Stomach (tissue), 8 donors: ENCODE measurements at regions not wholly inside any gene's neighbourhood (a gene's known extent, or its start where the extent isn't known, plus 50 kb on each side); places are given as distances from the start of the nearest gene placed in this dataset.
"Not testable (repeated sequence)": the region's sequence is repeated elsewhere in the genome, so short reads cannot be mapped to it uniquely, and the experiment has no call there.

Experiments used
- DNase-seq, 2 donors: peaks; one replicate each; pipeline versions ENCODE4 v3.0.0 to v3.0.0-alpha.2; 2013 to 2019
- H3K27ac ChIP-seq, 5 donors: fragments of 200-600 bp in 4 of 5; sonication (generic) in 4 of 5; one replicate each; pipeline ENCODE4 v1.5.1; 2013 to 2019; ENCODE audit warnings: mild to moderate bottlenecking in 1 of 5, moderate library complexity in 1 of 5
- H3K27me3 ChIP-seq, 3 donors: fragments of 200-600 bp; sonication (generic); one replicate each; pipeline ENCODE4 v1.5.1; 2017 to 2019; ENCODE audit warnings: mixed run types in 1 of 3
- H3K36me3 ChIP-seq, 4 donors: fragments of 200-600 bp; sonication (generic); 1 replicate in 3 of 4; 2 replicates in 1 of 4; pipeline ENCODE4 v1.5.1; 2016 to 2019
- H3K4me1 ChIP-seq, 4 donors: fragments of 200-600 bp; sonication (generic); one replicate each; pipeline ENCODE4 v1.5.1; 2016 to 2019
- H3K4me3 ChIP-seq, 4 donors: fragments of 200-600 bp; sonication (generic) in 3 of 4; one replicate each; pipeline ENCODE4 v1.5.1; 2016 to 2019; ENCODE audit warnings: mild to moderate bottlenecking in 1 of 4
- H3K9me3 ChIP-seq, 4 donors: fragments of 200-600 bp; sonication (generic); one replicate each; pipeline ENCODE4 v1.5.1; 2016 to 2019
- CTCF ChIP-seq, 7 experiments: fragments of 450-650 bp in 4 of 7; fragments of 200-600 bp in 3 of 7; sonication (generic) in 3 of 7; IDR thresholded peaks; one replicate each; pipeline ENCODE4 v1.5.1; 2016 to 2019; ENCODE audit warnings: antibody characterized with exemption in 7 of 7, control low read depth in 2 of 7, mild to moderate bottlenecking in 1 of 7
- EP300 ChIP-seq: sonication (generic); formaldehyde crosslinking; IDR thresholded peaks from one replicate; pipeline ENCODE4 v1.6.1; 2017; ENCODE audit warnings: antibody characterized with exemption
- POLR2A ChIP-seq, 4 donors: fragments of 450-650 bp; IDR thresholded peaks; one replicate each; pipeline ENCODE4 v1.6.1; 2016; ENCODE audit warnings: antibody characterized with exemption in 4 of 4, control low read depth in 2 of 4, mild to moderate bottlenecking in 1 of 4, moderate library complexity in 1 of 4
- POLR2AphosphoS5 ChIP-seq, 3 donors: sonication (generic); formaldehyde crosslinking; IDR thresholded peaks; one replicate each; pipeline ENCODE4 v1.6.1; 2016; ENCODE audit warnings: antibody characterized with exemption in 3 of 3
- WGBS, 5 donors: extraction: QIAGEN DNeasy Blood & Tissue Kit in 3 of 5; methylation state at CpG; one replicate each; pipeline versions ENCODE4 v1.1.5 to v1.1.7; 2013 to 2018; 5-methylcytosine and 5-hydroxymethylcytosine counted together
- intact Hi-C: fragments of 100-400 bp; cut with DNase I; formaldehyde crosslinking; loops from one replicate; pipeline ENCODE4 v1.15.1; 2023; ENCODE audit warnings: low total_unique reads
- donor health status: healthy with polysubstance abuse.
- donor health status: Bipolar disorder and iron deficiency.
- donor health status: healthy.

GRCh38 chr11:92159931-92160330 is 64.7 kb upstream of the FAT3 start:
- no peaks in the 10 kb centered on the region for H3K9me3 ChIP-seq
- no peaks in the 10 kb centered on the region for H3K4me1 ChIP-seq
- no peak for TF ChIP-seq POLR2AphosphoS5 (IDR thresholded peaks at IDR 0.05)
- TF ChIP-seq EP300: no peak
- TF ChIP-seq CTCF (IDR thresholded peaks at IDR 0.05): no peak
- no peak for TF ChIP-seq POLR2A (IDR thresholded peaks at IDR 0.05)
- H3K27ac ChIP-seq: no peak overlapping the region
- DNase-seq: no peak
- WGBS, 5 donors: 76 to 90% (median 82%) methylated on average over 1 of the region's 1 CpG
- H3K36me3 ChIP-seq: no peaks in the 10 kb centered on the region
- no peaks in the 10 kb centered on the region for H3K27me3 ChIP-seq
- no peak overlapping the region for H3K4me3 ChIP-seq
- intact Hi-C loops: no loop called here

GRCh38 chr11:92157390-92157789 is 67.2 kb upstream of the FAT3 start:
- H3K36me3 ChIP-seq, H3K27me3 ChIP-seq, DNase-seq, H3K9me3 ChIP-seq, H3K4me1 ChIP-seq, H3K4me3 ChIP-seq, intact Hi-C loops, H3K27ac ChIP-seq: not testable (repeated sequence)
- 92 to 97% (median 94%) methylated on average over 10 to 30 of the region's 35 CpGs for WGBS, 5 donors

- Histone ChIP-seq H3K4me3 (no peak overlapping the region), H3K9me3 (no peaks in the 10 kb centered on the region), H3K36me3 (no peaks in the 10 kb centered on the region), H3K27me3 (no peaks in the 10 kb centered on the region), H3K4me1 (no peaks in the 10 kb centered on the region), H3K27ac (no peak overlapping the region)
- no peak for DNase-seq
- 72 to 82% (median 77%) methylated on average over 4 of the region's 4 CpGs for WGBS, 5 donors
- intact Hi-C loops: no loop called here
- TF ChIP-seq POLR2A (IDR thresholded peaks at IDR 0.05): no peak
- no peak for TF ChIP-seq POLR2AphosphoS5 (IDR thresholded peaks at IDR 0.05)
- no peak for TF ChIP-seq CTCF (IDR thresholded peaks at IDR 0.05)
- no peak for TF ChIP-seq EP300
Measured at GRCh38 chr11:92154611-92155010, 70.0 kb upstream of the FAT3 start.

- Histone ChIP-seq H3K9me3 (no peaks in the 10 kb centered on the region), H3K4me3 (no peak overlapping the region), H3K27ac (no peak overlapping the region), H3K4me1 (no peaks in the 10 kb centered on the region), H3K27me3 (no peaks in the 10 kb centered on the region), H3K36me3 (no peaks in the 10 kb centered on the region)
- 70 to 82% (median 72%) methylated on average over 2 of the region's 2 CpGs for WGBS, 5 donors
- no peak for TF ChIP-seq POLR2AphosphoS5 (IDR thresholded peaks at IDR 0.05)
- no peak for TF ChIP-seq POLR2A (IDR thresholded peaks at IDR 0.05)
- no peak for TF ChIP-seq CTCF (IDR thresholded peaks at IDR 0.05)
- TF ChIP-seq EP300: no peak
- DNase-seq: no peak
- intact Hi-C loops: no loop called here
Measured at GRCh38 chr11:92154110-92154509, 70.5 kb upstream of the FAT3 start.

GRCh38 chr11:92153542-92153941 is 71.1 kb upstream of the FAT3 start:
- DNase-seq: no peak
- intact Hi-C loops: no loop called here
- Histone ChIP-seq H3K36me3 (no peaks in the 10 kb centered on the region), H3K4me3 (no peak overlapping the region), H3K4me1 (no peaks in the 10 kb centered on the region), H3K27me3 (no peaks in the 10 kb centered on the region), H3K27ac (no peak overlapping the region), H3K9me3 (no peaks in the 10 kb centered on the region)
- TF ChIP-seq CTCF (IDR thresholded peaks at IDR 0.05): no peak
- TF ChIP-seq EP300: no peak
- no peak for TF ChIP-seq POLR2AphosphoS5 (IDR thresholded peaks at IDR 0.05)
- no peak for TF ChIP-seq POLR2A (IDR thresholded peaks at IDR 0.05)
- WGBS, 5 donors: 67 to 82% (median 69%) methylated on average over 2 of the region's 2 CpGs
